ENCODE measurements at regions not wholly inside any gene's neighbourhood (a gene's known extent, or its start where the extent isn't known, plus 50 kb on each side); places are given as distances from the start of the nearest gene placed in this dataset.

GRCh38 chr3:43783987-43784639, 93.4 kb downstream of the ABHD5 start:
- DNase-seq (ENCODE audit: low read depth) = no peak

- DNase-seq (ENCODE audit: low read depth) = no peak
Measured at GRCh38 chr3:43784640-43785011, 93.9 kb downstream of the ABHD5 start.

- DNase-seq (ENCODE audit: low read depth) = no peak
Measured at GRCh38 chr3:43785551-43785950, 94.8 kb downstream of the ABHD5 start.

GRCh38 chr3:43786102-43786501, 95.4 kb downstream of the ABHD5 start:
- no peak for DNase-seq (ENCODE audit: low read depth)

GRCh38 chr3:43786526-43787305, 96.0 kb downstream of the ABHD5 start:
- DNase-seq (ENCODE audit: low read depth) = no peak

- DNase-seq (ENCODE audit: low read depth) = no peak
Measured at GRCh38 chr3:43787330-43787729, 96.6 kb downstream of the ABHD5 start.

- DNase-seq (ENCODE audit: low read depth) = no peak
Measured at GRCh38 chr3:43789028-43789427, 98.3 kb downstream of the ABHD5 start.

- no peak for DNase-seq (ENCODE audit: low read depth)
Measured at GRCh38 chr3:43790060-43790459, 99.3 kb downstream of the ABHD5 start.

- no peak for DNase-seq (ENCODE audit: low read depth)
Measured at GRCh38 chr3:43790476-43790875, 99.7 kb downstream of the ABHD5 start.

- no peak for DNase-seq (ENCODE audit: low read depth)
Measured at GRCh38 chr3:43791246-43791645, 100.5 kb downstream of the ABHD5 start.

- DNase-seq (ENCODE audit: low read depth) = no peak
Measured at GRCh38 chr3:43792904-43793303, 102.2 kb downstream of the ABHD5 start.

GRCh38 chr3:43793648-43794372, 103.1 kb downstream of the ABHD5 start:
- DNase-seq (ENCODE audit: low read depth) = no peak

- DNase-seq (ENCODE audit: low read depth) = no peak
Measured at GRCh38 chr3:43794776-43795175, 104.0 kb downstream of the ABHD5 start.

GRCh38 chr3:43795491-43795890, 104.8 kb downstream of the ABHD5 start:
- no peak for DNase-seq (ENCODE audit: low read depth)

GRCh38 chr3:43796041-43796596, 105.4 kb downstream of the ABHD5 start:
- DNase-seq (ENCODE audit: low read depth) = no peak

- DNase-seq (ENCODE audit: low read depth) = no peak
Measured at GRCh38 chr3:43797794-43798193, 107.1 kb downstream of the ABHD5 start.

- DNase-seq (ENCODE audit: low read depth) = no peak
Measured at GRCh38 chr3:43810797-43811196, 120.1 kb downstream of the ABHD5 start.

- DNase-seq (ENCODE audit: low read depth) = no peak
Measured at GRCh38 chr3:43814461-43814860, 123.7 kb downstream of the ABHD5 start.

GRCh38 chr3:43816372-43816771, 125.6 kb downstream of the ABHD5 start:
- no peak for DNase-seq (ENCODE audit: low read depth)

GRCh38 chr3:43817064-43817463, 126.3 kb downstream of the ABHD5 start:
- no peak for DNase-seq (ENCODE audit: low read depth)

- DNase-seq (ENCODE audit: low read depth) = no peak
Measured at GRCh38 chr3:43817825-43818224, 127.1 kb downstream of the ABHD5 start.

GRCh38 chr3:43818229-43818628, 127.5 kb downstream of the ABHD5 start:
- no peak for DNase-seq (ENCODE audit: low read depth)

Data from activated T-cell treated with anti-CD3 and anti-CD28 coated beads for 24 hours (primary cell).